ENCODE measurements at regions not wholly inside any gene's neighbourhood (a gene's known extent, or its start where the extent isn't known, plus 50 kb on each side); places are given as distances from the start of the nearest gene placed in this dataset.

- TF ChIP-seq CTCF (optimal IDR thresholded peaks at IDR 0.05 in 1 of 3, IDR thresholded peaks at IDR 0.05 in 1 of 3, conservative IDR thresholded peaks at IDR 0.05 in 1 of 3; ENCODE audit: extremely low read depth in 1 of 3, insufficient read depth in 2 of 3, low read length in 3 of 3) (no peak), EZH2 (IDR thresholded peaks at IDR 0.05; ENCODE audit: low read length) (no peak)
These were observed 949.5 kb downstream of the RAB28 start for GRCh38 chr4:12534684-12535083.

Measured in keratinocyte (primary cell).